Skeletal muscle satellite cell (primary cell): ENCODE measurements at regions not wholly inside any gene's neighbourhood (a gene's known extent, or its start where the extent isn't known, plus 50 kb on each side); places are given as distances from the start of the nearest gene placed in this dataset.

Experiments used
- H3K27me3 ChIP-seq: 2 replicates; pipeline ENCODE4 v1.7.0; 2013; ENCODE audit warnings: low read length; ENCODE audit not compliant: control insufficient read depth, insufficient read depth
- H3K36me3 ChIP-seq: 2 replicates; pipeline ENCODE4 v1.7.0; 2013; ENCODE audit warnings: mild to moderate bottlenecking, control low read depth, low read length; ENCODE audit not compliant: insufficient read depth
- H3K4me1 ChIP-seq: 2 replicates; pipeline ENCODE4 v1.7.0; 2013; ENCODE audit warnings: low read length; ENCODE audit not compliant: control insufficient read depth, insufficient read depth
- H3K4me2 ChIP-seq: 2 replicates; pipeline ENCODE4 v1.7.0; 2013; ENCODE audit warnings: mild to moderate bottlenecking, low read length
- H3K4me3 ChIP-seq: 2 replicates; pipeline ENCODE4 v1.7.0; 2013; ENCODE audit warnings: low read length
- H3K9ac ChIP-seq: 2 replicates; pipeline ENCODE4 v1.7.0; 2013; ENCODE audit warnings: mild to moderate bottlenecking, low read depth, low read length, moderate library complexity
- H3K9me3 ChIP-seq: replicated peaks from 2 replicates; pipeline ENCODE4 v1.7.0; 2013; ENCODE audit warnings: mild to moderate bottlenecking, control low read depth, low read length

DNA sequence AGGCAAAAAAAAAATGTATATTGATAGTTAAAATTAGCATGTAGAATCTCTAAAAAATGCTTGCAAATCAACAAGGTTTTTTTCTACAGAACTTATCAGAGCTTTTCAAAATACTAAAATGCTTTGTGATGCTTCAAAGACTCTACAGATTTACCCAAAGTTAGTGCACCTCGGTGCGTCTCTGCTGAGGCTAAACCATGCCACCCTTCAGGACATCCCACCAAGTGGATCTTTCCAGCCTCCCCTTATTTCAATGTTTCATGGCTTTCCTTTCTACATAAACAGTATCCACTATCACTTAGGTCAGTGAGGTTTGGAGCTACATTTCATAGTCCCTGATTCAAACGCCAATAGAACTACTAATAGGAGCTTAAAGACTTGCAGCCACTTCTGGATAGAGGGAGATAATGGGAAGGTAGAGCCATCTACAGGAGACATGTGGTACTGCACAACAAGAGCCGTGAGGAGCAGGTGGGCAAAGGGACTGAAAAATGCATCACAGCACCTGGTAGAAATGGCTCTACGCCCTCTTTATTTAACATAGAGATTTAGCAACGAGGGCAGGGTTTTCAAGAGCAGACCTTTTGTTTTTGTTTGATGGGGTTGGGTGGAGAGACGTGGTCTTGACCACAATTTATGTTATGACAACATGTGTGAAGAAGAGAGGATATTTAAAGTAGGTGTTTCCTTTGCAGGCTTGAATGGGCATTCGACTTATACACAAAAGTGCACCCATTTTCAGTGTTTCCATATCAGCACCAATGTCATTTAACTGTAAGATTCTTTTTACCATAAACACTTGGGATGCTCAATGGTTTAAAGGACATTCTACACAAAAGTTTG lies 56.1 kb upstream of the SLC35G4 start:
- no peak overlapping the region for H3K4me2 ChIP-seq
- peaks cover 40% of the 10 kb centered on the region for H3K27me3 ChIP-seq
- no peak overlapping the region for H3K4me3 ChIP-seq
- no peaks in the 10 kb centered on the region for H3K36me3 ChIP-seq
- H3K4me1 ChIP-seq: no peaks in the 10 kb centered on the region
- H3K9me3 ChIP-seq: no peaks in the 10 kb centered on the region
- no peak overlapping the region for H3K9ac ChIP-seq

DNA sequence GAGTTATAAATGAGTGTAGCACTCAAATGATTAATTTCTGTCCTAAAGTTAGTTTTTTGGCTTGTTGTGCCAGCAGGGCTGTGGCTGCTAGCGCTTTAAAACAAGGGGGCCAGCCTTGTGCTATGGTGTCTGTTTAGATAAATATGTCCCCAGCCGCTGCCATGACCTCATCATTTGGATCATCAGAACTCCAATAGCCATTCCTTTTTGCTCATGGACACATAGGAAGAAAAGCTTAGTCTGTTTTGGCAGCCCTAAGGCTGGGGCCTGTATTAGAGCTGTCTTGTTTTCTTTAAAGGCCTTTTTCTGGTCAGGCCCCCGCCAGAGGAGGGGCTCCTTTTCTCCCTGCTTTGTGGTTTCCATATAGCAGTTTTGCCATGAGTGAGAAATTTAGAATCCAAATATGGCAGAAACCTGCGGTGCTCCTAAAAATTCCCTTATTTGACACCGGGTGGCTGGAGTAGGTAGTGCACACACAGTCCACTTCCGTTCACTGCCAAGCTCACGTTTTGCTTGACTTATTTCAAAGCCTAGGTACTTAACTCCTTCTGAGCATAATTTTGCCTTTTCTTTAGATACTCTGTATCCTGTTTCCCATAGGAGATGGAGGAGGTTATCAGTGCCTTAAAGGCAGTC lies 60.4 kb upstream of the SLC35G4 start:
- no peaks in the 10 kb centered on the region for H3K4me1 ChIP-seq
- no peaks in the 10 kb centered on the region for H3K36me3 ChIP-seq
- no peak overlapping the region for H3K4me2 ChIP-seq
- H3K4me3 ChIP-seq: no peak overlapping the region
- H3K9ac ChIP-seq: no peak overlapping the region
- H3K27me3 ChIP-seq: peaks cover 24% of the 10 kb centered on the region
- peaks cover 11% of the 10 kb centered on the region for H3K9me3 ChIP-seq

DNA sequence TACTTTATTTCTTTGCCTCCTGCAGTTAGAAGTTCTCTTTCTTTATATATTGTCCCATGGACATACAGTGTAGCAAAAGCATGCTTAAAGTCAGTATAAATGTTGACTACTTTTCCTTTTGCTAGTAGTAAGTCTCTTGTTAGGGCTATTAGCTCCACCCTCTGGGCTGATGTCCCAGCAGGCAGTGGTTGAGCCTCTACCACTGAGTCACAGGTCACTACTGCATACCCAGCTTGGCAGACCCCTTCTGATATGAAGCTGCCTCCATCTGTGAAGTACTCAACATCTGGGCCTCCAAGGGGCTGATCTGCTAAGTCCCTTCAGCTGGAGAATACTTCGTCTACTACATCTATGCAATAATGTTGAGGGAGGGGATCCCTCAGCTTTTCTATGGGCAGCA lies 61.0 kb upstream of the SLC35G4 start:
- Histone ChIP-seq H3K36me3 (no peaks in the 10 kb centered on the region), H3K4me3 (no peak overlapping the region), H3K27me3 (peaks cover 22% of the 10 kb centered on the region), H3K4me2 (no peak overlapping the region), H3K9ac (no peak overlapping the region), H3K9me3 (peaks cover 13% of the 10 kb centered on the region), H3K4me1 (no peaks in the 10 kb centered on the region)

DNA sequence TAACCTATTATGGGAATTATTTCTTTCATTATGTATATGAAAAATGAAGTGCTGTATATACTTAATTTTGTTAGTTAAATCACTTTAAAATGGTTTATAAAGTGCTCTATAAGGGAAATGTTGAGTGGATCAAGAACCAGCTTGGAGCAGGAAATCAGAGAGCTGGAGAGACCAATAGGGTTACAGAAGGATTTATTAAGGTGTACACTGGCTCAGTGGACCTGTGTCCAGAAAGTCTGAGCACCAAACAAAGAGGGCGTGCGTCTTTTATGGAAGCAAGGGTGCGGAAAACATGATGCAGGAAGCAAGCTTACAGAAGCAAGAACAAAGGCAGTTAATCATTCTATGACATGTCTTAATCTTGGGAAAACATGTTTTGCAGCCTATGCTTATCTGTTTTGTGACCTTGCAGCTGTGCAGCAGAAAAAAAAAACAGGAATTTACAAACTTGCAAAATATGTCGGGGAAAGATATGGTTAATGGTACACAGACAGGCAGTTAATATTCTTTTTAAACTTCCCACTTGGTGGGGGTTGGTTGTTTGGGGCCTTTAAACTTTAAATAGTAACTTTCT lies 65.2 kb upstream of the SLC35G4 start:
- Histone ChIP-seq H3K4me1 (no peaks in the 10 kb centered on the region), H3K27me3 (peaks cover 2% of the 10 kb centered on the region), H3K4me2 (no peak overlapping the region), H3K4me3 (no peak overlapping the region), H3K9ac (no peak overlapping the region), H3K36me3 (no peaks in the 10 kb centered on the region), H3K9me3 (peaks cover 13% of the 10 kb centered on the region)

DNA sequence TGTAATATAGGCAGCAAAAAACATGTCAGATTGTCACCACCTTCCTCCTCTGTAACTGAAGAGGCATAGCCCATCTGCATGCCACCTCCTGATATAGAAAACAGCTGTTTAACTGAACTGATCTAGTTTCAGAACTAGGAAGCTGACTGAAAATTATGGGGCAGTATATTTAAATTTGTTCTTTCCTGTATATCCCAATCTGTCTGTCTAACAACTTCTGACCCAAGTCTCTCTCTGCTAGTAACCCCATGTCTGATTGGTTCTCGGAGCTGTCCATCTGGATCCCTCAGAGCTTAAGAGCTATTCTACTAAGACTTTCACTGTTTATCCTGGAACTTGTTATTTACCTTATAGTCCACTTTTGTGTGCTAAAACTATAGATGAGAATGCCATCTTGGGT lies 68.2 kb upstream of the SLC35G4 start:
- peaks cover 13% of the 10 kb centered on the region for H3K9me3 ChIP-seq
- H3K4me1 ChIP-seq: no peaks in the 10 kb centered on the region
- H3K27me3 ChIP-seq: peaks cover 14% of the 10 kb centered on the region
- H3K4me3 ChIP-seq: no peak overlapping the region
- no peak overlapping the region for H3K4me2 ChIP-seq
- no peak overlapping the region for H3K9ac ChIP-seq
- no peaks in the 10 kb centered on the region for H3K36me3 ChIP-seq

DNA sequence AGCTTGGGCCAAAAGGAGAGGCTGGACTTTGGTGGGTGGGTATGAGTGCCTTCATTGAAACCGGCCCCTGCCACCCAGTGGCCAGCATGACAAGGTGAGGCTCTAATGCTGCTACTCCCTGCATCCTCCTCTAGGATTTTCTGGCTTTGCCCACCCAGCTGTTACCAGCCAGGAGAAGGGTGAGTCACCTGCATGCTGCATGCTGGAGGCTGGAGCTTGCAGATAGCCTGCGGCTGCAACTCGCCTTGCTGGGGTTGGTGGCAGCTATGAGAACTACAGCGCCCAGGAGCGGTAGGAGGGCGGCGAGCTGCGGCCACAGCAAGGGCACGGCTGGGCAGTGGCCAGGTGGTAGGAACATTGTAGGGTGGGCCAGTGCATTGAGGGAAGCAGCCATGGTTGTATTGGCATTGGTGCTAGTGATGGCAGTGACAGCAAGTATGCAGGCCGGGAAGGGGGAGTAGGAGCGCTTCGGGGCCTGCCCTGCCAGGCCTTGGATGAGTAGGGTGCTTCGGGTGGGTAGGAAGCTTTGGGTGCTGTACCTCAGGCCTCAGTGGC lies 75.4 kb upstream of the SLC35G4 start:
- Histone ChIP-seq H3K27me3 (peaks cover 34% of the 10 kb centered on the region), H3K4me2 (no peak overlapping the region), H3K36me3 (no peaks in the 10 kb centered on the region), H3K4me1 (no peaks in the 10 kb centered on the region), H3K9me3 (no peaks in the 10 kb centered on the region), H3K9ac (no peak overlapping the region), H3K4me3 (no peak overlapping the region)

DNA sequence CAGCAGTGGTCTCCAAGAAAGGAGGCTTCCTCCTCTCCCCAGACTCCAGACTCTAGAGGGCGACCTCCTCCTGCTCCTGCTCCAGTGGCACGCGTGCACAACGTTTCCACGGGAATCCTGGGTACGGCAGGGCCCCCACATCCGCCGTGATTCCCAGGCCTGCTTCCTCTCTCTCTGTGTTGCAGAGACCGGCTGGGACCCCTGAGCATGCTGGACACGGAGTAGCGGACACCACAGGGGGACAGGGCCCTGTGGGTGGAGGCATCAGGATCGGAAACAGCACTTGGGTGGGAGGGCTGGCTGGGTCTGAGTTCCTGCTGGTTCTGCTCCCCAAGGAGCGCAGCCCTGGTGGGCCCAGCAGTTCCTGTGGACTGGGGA lies 75.9 kb upstream of the SLC35G4 start:
- Histone ChIP-seq H3K4me3 (no peak overlapping the region), H3K9me3 (no peaks in the 10 kb centered on the region), H3K36me3 (no peaks in the 10 kb centered on the region), H3K27me3 (peaks cover 37% of the 10 kb centered on the region), H3K9ac (no peak overlapping the region), H3K4me2 (no peak overlapping the region), H3K4me1 (no peaks in the 10 kb centered on the region)

DNA sequence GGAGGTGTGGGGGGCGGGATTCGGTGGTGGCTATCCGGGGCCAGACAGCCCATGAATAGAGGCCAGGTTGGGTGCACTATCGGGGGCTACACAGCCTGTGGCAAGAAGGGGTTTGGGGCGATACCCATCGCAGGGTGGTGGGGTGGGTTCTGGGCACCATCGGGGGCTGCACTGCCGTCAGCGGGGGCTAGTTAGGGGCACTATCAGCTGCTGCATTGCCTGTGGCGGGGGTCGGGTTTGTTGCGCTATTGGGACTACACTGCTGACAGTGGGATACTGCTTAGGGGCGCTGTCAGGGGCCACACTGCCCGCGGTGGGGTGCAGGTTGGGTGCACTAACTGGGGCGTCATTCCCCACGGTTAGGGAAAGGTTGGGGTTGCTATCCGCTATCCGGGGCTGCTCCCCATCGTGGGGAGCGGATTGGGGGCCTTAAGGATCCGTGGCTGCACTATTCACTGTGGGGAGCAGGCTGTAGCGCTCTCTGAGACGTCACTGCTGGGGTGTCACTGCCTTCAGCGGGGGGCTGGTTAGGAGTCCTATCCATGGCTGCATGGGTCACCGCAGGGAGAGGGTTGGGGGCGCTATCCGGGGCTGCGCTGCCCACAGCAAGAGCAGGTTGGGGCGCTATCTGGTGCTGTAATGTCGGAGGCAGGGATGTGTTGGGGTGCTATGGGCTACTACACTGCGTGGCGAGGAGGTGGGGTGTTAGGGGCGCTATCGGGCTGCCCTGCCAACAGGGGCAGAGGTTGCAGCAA lies 76.5 kb upstream of the SLC35G4 start:
- no peak overlapping the region for H3K4me2 ChIP-seq
- H3K36me3 ChIP-seq: no peaks in the 10 kb centered on the region
- peaks cover 34% of the 10 kb centered on the region for H3K27me3 ChIP-seq
- no peak overlapping the region for H3K4me3 ChIP-seq
- H3K9ac ChIP-seq: no peak overlapping the region
- H3K9me3 ChIP-seq: no peaks in the 10 kb centered on the region
- no peaks in the 10 kb centered on the region for H3K4me1 ChIP-seq

DNA sequence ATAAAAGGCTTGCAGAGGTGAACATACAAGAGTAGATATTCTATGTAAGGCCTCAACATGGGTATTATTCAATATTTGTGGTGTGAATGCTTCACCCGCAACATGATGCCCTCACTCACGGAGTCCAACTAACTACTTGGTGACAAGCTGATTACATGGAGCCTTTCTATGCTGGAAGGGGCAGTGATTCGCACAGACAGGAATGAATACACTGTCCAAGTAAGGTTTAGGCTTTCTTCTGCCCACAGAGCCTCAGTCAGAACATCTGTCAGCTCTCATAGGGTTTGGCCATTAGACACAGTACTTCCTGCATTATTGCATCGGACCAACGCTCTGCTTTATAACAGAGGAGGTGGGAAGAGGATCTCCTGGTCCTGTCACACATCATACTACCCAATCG lies 80.3 kb upstream of the SLC35G4 start:
- Histone ChIP-seq H3K9me3 (no peaks in the 10 kb centered on the region), H3K4me2 (no peak overlapping the region), H3K4me1 (no peaks in the 10 kb centered on the region), H3K36me3 (no peaks in the 10 kb centered on the region), H3K27me3 (peaks cover 25% of the 10 kb centered on the region), H3K4me3 (no peak overlapping the region), H3K9ac (no peak overlapping the region)

DNA sequence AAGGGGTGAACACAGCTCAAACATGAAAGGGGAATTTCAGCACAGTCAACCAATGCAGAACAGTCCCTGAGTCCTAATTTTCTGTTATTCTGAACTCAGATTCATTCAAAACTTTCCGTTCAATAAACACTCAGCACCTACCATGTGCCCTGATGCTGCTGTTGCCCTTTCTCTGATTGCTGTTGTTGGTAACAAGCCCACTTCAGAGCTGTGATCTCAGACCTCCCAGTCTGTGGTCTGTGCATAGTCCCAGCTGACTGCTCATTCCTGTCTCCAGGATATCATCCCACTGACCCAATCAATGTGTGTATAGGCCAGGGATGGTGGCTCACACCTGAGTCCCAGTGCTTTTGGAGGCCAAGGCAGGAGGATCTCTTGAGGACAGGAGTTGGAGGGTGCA lies 82.7 kb upstream of the SLC35G4 start:
- peaks cover 25% of the 10 kb centered on the region for H3K27me3 ChIP-seq
- peaks cover 5% of the 10 kb centered on the region for H3K4me1 ChIP-seq

DNA sequence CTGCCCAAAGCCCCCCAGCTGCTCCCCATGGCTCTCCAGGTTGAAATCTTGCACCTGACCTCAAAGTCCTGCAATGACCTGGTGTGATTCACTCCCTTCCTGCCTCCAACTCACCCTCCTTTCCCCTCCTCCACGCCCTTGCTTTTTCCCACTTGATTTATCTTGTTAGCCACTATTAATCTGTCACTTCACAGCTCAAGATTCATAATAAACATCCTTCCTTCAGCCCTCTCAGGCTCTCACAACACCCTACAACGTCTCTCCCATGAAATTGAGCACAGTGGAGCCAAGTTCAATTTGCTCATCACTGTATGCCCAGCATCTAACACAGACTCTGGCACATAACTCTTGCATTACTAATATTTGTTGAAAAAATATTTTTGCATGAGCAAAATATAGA lies 85.6 kb upstream of the SLC35G4 start:
- Histone ChIP-seq H3K9ac (no peak overlapping the region), H3K4me2 (no peak overlapping the region), H3K4me1 (peaks cover 5% of the 10 kb centered on the region), H3K4me3 (no peak overlapping the region), H3K36me3 (no peaks in the 10 kb centered on the region), H3K27me3 (peaks cover under 1% of the 10 kb centered on the region), H3K9me3 (no peaks in the 10 kb centered on the region)

More for the DNA sequence above, 82.7 kb upstream of the SLC35G4 start:
- no peak overlapping the region for H3K9ac ChIP-seq
- no peaks in the 10 kb centered on the region for H3K36me3 ChIP-seq
- H3K9me3 ChIP-seq: no peaks in the 10 kb centered on the region
- no peak overlapping the region for H3K4me3 ChIP-seq
- no peak overlapping the region for H3K4me2 ChIP-seq
